Activated CD4-positive, CD25-positive, alpha-beta regulatory T cell (primary cell): ENCODE measurements at regions not wholly inside any gene's neighbourhood (a gene's known extent, or its start where the extent isn't known, plus 50 kb on each side); places are given as distances from the start of the nearest gene placed in this dataset.

ENCODE experiments used
- DNase-seq, 4 experiments: peaks; one replicate each; lab custom pipeline; 2025; lab: John Stamatoyannopoulos, UW

GRCh38 chr10:111354859-111355258 lies 278.0 kb downstream of the ADRA2A start:
- no peak for DNase-seq

- DNase-seq = no peak
Measured at GRCh38 chr10:111356571-111356970, 279.7 kb downstream of the ADRA2A start.

GRCh38 chr10:111357859-111358258 lies 281.0 kb downstream of the ADRA2A start:
- no peak for DNase-seq

- no peak for DNase-seq
Measured at GRCh38 chr10:111360260-111360925, 283.6 kb downstream of the ADRA2A start.

GRCh38 chr10:111367531-111367930 lies 290.7 kb downstream of the ADRA2A start:
- no peak for DNase-seq

GRCh38 chr10:111370101-111370500 lies 293.3 kb downstream of the ADRA2A start:
- no peak for DNase-seq

GRCh38 chr10:111373696-111374095 lies 296.9 kb downstream of the ADRA2A start:
- DNase-seq = no peak

GRCh38 chr10:111379534-111380187 lies 302.8 kb downstream of the ADRA2A start:
- DNase-seq = no peak

GRCh38 chr10:111384556-111384955 lies 307.7 kb downstream of the ADRA2A start:
- DNase-seq = no peak

- DNase-seq = no peak
Measured at GRCh38 chr10:111390813-111391563, 314.2 kb downstream of the ADRA2A start.

- no peak for DNase-seq
Measured at GRCh38 chr10:111392159-111392558, 315.3 kb downstream of the ADRA2A start.

GRCh38 chr10:111392910-111393309 lies 316.1 kb downstream of the ADRA2A start:
- DNase-seq = no peak

- DNase-seq = no peak
Measured at GRCh38 chr10:111410740-111411139, 333.9 kb downstream of the ADRA2A start.

- no peak for DNase-seq
Measured at GRCh38 chr10:111425459-111425858, 348.6 kb downstream of the ADRA2A start.

GRCh38 chr10:111429288-111430028 lies 352.6 kb downstream of the ADRA2A start:
- no peak for DNase-seq

GRCh38 chr10:111430070-111430469 lies 353.2 kb downstream of the ADRA2A start:
- DNase-seq = no peak

- DNase-seq = no peak
Measured at GRCh38 chr10:111432588-111432987, 355.8 kb downstream of the ADRA2A start.

GRCh38 chr10:111435871-111436270 lies 359.0 kb downstream of the ADRA2A start:
- DNase-seq = no peak

GRCh38 chr10:111439034-111439842 lies 362.4 kb downstream of the ADRA2A start:
- DNase-seq = no peak

- no peak for DNase-seq
Measured at GRCh38 chr10:111440501-111440900, 363.7 kb downstream of the ADRA2A start.

GRCh38 chr10:111445667-111446066 lies 368.8 kb downstream of the ADRA2A start:
- no peak for DNase-seq

- DNase-seq = no peak
Measured at GRCh38 chr10:111446966-111447365, 370.1 kb downstream of the ADRA2A start.
